MM.1S (cell line): ENCODE measurements at regions not wholly inside any gene's neighbourhood (a gene's known extent, or its start where the extent isn't known, plus 50 kb on each side); places are given as distances from the start of the nearest gene placed in this dataset.

Experiments
- DNase-seq: peaks from one replicate; pipeline ENCODE4 v3.0.0-alpha.2; 2015
- H2AFZ ChIP-seq: fragments of 300-600 bp; sonication (generic); 2 replicates; pipeline ENCODE4 v1.6.0; 2016; ENCODE audit warnings: antibody characterized with exemption, low read length
- H3F3A ChIP-seq: fragments of 300-600 bp; sonication (generic); 2 replicates; pipeline ENCODE4 v1.6.1; 2016; ENCODE audit warnings: mild to moderate bottlenecking, antibody characterized with exemption, low read length, moderate library complexity, mixed read lengths; ENCODE audit not compliant: insufficient read depth
- H3K27ac ChIP-seq: fragments of 300-600 bp; sonication (generic); 2 replicates; pipeline ENCODE4 v1.5.1; 2016; ENCODE audit warnings: mild to moderate bottlenecking, low read length
- H3K27me3 ChIP-seq: fragments of 300-600 bp; sonication (generic); replicated peaks from 2 replicates; pipeline ENCODE4 v1.6.0; 2016; ENCODE audit warnings: low read length; ENCODE audit not compliant: insufficient read depth
- H3K36me3 ChIP-seq: fragments of 300-600 bp; sonication (generic); replicated peaks from 2 replicates; pipeline ENCODE4 v1.6.1; 2016; ENCODE audit warnings: mild to moderate bottlenecking, low read length, mixed read lengths; ENCODE audit not compliant: insufficient read depth
- H3K4me1 ChIP-seq: fragments of 300-600 bp; sonication (generic); 2 replicates; pipeline ENCODE4 v1.6.1; 2016; ENCODE audit warnings: low read length, mixed read lengths
- H3K4me2 ChIP-seq: fragments of 300-600 bp; sonication (generic); 2 replicates; pipeline ENCODE4 v1.6.0; 2016; ENCODE audit warnings: low read depth, low read length
- H3K4me3 ChIP-seq: fragments of 300-600 bp; sonication (generic); 2 replicates; pipeline ENCODE4 v1.5.1; 2016; ENCODE audit warnings: low read length, mixed read lengths
- H3K79me2 ChIP-seq: fragments of 300-600 bp; sonication (generic); 2 replicates; pipeline ENCODE4 v1.6.1; 2016; ENCODE audit warnings: mixed run types, low read length, mixed read lengths
- H3K9ac ChIP-seq: fragments of 300-600 bp; sonication (generic); 2 replicates; pipeline ENCODE4 v1.6.1; 2016; ENCODE audit warnings: low read length, mixed read lengths
- H3K9me2 ChIP-seq: fragments of 300-600 bp; sonication (generic); replicated peaks from 2 replicates; pipeline ENCODE4 v1.6.1; 2016; ENCODE audit warnings: mild to moderate bottlenecking, low read length, mixed read lengths; ENCODE audit not compliant: insufficient read depth
- H3K9me3 ChIP-seq: fragments of 300-600 bp; sonication (generic); replicated peaks from 2 replicates; pipeline ENCODE4 v1.6.1; 2016; ENCODE audit warnings: mild to moderate bottlenecking, low read length, mixed read lengths; ENCODE audit not compliant: insufficient read depth
- H4K20me1 ChIP-seq: fragments of 300-600 bp; sonication (generic); 2 replicates; pipeline ENCODE4 v1.6.1; 2016; ENCODE audit warnings: mild to moderate bottlenecking, low read length, moderate library complexity, mixed read lengths; ENCODE audit not compliant: insufficient read depth
- EZH2 ChIP-seq: fragments of 300-600 bp; sonication (generic); optimal IDR thresholded peaks from 2 replicates; pipeline ENCODE3; 2017; ENCODE audit warnings: low read depth, mild to moderate bottlenecking, antibody characterized with exemption, low read length, mixed read lengths
- EZH2phosphoT487 ChIP-seq: fragments of 300-600 bp; sonication (generic); IDR thresholded peaks from 2 replicates; pipeline ENCODE4 v1.6.1; 2018; ENCODE audit warnings: antibody characterized with exemption, low read length
- TF ChIP-seq, protein P1 (sequence below): fragments of 300-600 bp; sonication (generic); IDR thresholded peaks from 2 replicates; pipeline ENCODE4 v1.5.1; 2016; ENCODE audit warnings: antibody characterized with exemption, low read length, mixed read lengths

DNA sequence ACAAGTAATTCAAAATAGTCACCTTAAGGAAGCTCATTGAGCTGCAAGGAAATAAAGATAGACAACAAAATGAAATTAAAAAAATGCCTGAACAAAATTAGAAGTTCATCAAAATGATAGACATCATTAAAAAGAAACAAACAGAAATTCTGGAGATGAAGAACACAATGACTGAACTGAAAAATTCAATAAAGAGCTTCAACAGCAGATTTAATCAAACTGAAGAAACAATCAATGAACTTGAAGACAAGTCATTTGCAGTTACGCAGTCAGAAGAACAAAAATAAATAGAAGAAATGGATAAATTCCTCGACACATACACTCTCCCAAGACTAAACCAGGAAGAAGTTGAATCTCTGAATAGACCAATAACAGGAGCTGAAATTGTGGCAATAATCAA is 390.0 kb upstream of the SPAG17 start:
- no peak overlapping the region for H2AFZ ChIP-seq
- H3K79me2 ChIP-seq, result no peaks in the 10 kb centered on the region
- no peaks in the 10 kb centered on the region for H3K27me3 ChIP-seq
- H3K9ac ChIP-seq, result no peak overlapping the region
- H3K4me1 ChIP-seq, result no peaks in the 10 kb centered on the region
- H3F3A ChIP-seq, result no peaks in the 10 kb centered on the region
- no peaks in the 10 kb centered on the region for H4K20me1 ChIP-seq
- H3K9me2 ChIP-seq, result no peaks in the 10 kb centered on the region
- TF ChIP-seq EZH2phosphoT487, result no peak
- TF ChIP-seq, protein P1, sequence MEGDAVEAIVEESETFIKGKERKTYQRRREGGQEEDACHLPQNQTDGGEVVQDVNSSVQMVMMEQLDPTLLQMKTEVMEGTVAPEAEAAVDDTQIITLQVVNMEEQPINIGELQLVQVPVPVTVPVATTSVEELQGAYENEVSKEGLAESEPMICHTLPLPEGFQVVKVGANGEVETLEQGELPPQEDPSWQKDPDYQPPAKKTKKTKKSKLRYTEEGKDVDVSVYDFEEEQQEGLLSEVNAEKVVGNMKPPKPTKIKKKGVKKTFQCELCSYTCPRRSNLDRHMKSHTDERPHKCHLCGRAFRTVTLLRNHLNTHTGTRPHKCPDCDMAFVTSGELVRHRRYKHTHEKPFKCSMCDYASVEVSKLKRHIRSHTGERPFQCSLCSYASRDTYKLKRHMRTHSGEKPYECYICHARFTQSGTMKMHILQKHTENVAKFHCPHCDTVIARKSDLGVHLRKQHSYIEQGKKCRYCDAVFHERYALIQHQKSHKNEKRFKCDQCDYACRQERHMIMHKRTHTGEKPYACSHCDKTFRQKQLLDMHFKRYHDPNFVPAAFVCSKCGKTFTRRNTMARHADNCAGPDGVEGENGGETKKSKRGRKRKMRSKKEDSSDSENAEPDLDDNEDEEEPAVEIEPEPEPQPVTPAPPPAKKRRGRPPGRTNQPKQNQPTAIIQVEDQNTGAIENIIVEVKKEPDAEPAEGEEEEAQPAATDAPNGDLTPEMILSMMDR, result no peak
- no peak for TF ChIP-seq EZH2
- H3K9me3 ChIP-seq, result no peaks in the 10 kb centered on the region
- H3K4me2 ChIP-seq, result no peak overlapping the region
- H3K27ac ChIP-seq, result no peak overlapping the region
- no peak for DNase-seq
- no peak overlapping the region for H3K4me3 ChIP-seq
- H3K36me3 ChIP-seq, result no peaks in the 10 kb centered on the region

DNA sequence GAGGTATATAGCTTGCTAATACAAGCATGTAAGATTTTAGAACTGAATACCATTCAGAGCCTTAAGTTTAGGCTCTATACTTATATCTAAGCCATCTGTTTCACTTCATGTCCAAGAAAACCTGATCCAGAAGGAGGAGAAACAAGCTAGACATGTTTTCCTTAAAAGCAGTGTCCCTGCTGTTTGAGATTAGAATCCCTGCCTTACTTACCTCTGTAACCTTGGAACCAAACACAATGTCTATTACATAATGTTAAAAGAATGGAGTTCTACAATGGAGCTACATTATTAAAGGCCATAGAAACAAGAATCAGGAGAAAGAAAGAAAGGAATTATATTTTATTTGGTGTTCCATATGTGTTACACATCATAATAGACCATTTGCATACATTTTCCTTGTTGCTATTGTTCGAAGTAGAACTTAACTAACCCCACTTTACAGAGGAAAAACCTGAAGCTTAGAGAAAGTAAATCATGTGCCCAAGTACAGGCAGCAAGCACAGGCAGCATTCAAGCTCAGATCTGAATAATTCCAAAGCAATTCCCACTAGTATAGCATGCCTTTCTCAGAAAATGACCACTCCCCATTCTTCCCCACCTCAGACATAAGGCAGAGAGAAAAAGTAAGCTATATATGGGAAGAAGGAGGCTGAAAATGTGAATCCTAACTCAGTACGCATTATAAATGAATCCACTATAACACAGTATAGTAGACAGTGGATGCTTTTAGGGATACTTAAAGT is 380.1 kb upstream of the SPAG17 start:
- Histone ChIP-seq H3K27me3 (no peaks in the 10 kb centered on the region), H3K27ac (no peak overlapping the region), H3K79me2 (no peaks in the 10 kb centered on the region), H3K4me3 (no peak overlapping the region), H3K9me3 (no peaks in the 10 kb centered on the region), H3K9ac (no peak overlapping the region), H3K4me1 (no peaks in the 10 kb centered on the region), H3K36me3 (no peaks in the 10 kb centered on the region), H3K4me2 (no peak overlapping the region), H4K20me1 (no peaks in the 10 kb centered on the region), H3F3A (no peaks in the 10 kb centered on the region), H3K9me2 (no peaks in the 10 kb centered on the region), H2AFZ (no peak overlapping the region)
- no peak for DNase-seq
- no peak for TF ChIP-seq EZH2phosphoT487
- TF ChIP-seq EZH2, result no peak
- TF ChIP-seq, protein P1, result no peak

DNA sequence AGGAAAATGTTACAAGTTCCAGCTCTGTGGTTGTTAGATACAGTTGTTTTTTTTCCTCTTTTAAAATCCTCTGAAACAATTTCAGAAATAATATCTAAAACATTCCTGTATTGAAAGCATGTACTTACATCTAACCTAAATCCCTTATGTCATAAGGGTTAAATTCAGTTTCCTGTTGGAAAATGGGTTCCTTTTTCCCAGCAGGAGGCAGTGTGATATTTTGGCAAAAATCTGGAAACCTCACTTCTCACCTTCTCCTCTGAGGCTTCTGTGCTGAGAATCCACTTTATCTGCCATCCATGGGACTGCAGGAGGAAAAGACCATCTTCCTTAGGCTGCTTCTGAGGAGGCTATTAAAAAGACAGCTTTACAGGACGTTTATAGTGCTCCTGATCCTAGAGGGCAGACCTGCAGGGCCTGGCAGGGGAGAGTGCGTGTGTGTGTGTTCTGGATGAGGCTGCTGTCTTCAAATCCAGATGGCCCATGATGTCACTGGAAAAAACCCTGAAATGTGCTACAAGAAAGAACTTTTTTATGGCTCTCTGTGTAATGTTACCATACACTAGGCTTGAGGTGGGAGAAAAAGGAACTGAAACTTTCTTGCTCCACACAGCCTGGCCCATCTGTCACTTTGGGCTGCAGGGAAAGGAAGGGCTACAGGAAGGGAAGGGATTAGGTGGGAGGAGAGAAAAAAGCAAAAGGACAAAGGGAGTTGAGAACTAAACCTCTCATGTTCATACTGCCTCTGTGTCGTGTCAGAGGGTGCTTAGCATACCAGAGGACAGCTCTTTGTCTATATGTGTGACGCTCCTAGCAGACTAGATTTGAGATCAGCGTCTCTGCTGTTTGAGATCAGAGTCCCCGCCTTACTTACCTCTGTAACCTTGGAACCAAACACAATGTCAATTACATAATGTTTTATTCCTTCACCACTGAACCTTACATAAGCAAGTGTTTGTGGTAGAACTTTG is 379.2 kb upstream of the SPAG17 start:
- Histone ChIP-seq H3K79me2 (no peaks in the 10 kb centered on the region), H3K27ac (no peak overlapping the region), H3K9me2 (no peaks in the 10 kb centered on the region), H2AFZ (no peak overlapping the region), H3K9ac (no peak overlapping the region), H3F3A (no peaks in the 10 kb centered on the region), H3K36me3 (no peaks in the 10 kb centered on the region), H3K9me3 (no peaks in the 10 kb centered on the region), H3K27me3 (no peaks in the 10 kb centered on the region), H3K4me3 (no peak overlapping the region), H3K4me2 (no peak overlapping the region), H3K4me1 (no peaks in the 10 kb centered on the region), H4K20me1 (no peaks in the 10 kb centered on the region)
- TF ChIP-seq, protein P1, result no peak
- TF ChIP-seq EZH2phosphoT487, result no peak
- no peak for TF ChIP-seq EZH2
- DNase-seq, result no peak
